ENCODE measurements at regions not wholly inside any gene's neighbourhood (a gene's known extent, or its start where the extent isn't known, plus 50 kb on each side); places are given as distances from the start of the nearest gene placed in this dataset.

DNA sequence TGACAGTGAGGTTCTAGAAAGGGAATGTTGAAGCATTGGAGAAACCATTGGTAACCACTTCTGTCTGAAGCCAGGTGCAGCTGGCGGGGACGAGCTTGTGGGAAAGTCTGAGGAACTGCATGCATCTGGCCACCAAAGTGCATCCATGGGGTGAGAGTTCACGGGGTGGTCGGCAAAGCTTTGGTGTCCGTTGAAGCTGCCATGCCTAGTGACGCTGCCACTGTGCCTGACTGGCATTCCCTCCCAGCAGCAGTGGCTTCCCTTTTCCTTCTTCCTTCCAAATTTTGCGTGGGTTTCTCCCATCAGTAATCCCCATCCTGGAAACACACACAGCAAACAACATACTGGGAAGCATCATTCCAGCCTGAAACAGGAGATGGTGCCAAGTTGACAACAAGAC, 145.7 kb upstream of the ALDH1B1 start:
- no peak for TF ChIP-seq CTCF (IDR thresholded peaks at IDR 0.05; ENCODE audit: low read depth, low read length, poor library complexity, severe bottlenecking)
- no peak for TF ChIP-seq EZH2phosphoT487 (IDR thresholded peaks at IDR 0.05; ENCODE audit: borderline replicate concordance, low read length)
